ENCODE measurements at regions not wholly inside any gene's neighbourhood (a gene's known extent, or its start where the extent isn't known, plus 50 kb on each side); places are given as distances from the start of the nearest gene placed in this dataset.

DNA sequence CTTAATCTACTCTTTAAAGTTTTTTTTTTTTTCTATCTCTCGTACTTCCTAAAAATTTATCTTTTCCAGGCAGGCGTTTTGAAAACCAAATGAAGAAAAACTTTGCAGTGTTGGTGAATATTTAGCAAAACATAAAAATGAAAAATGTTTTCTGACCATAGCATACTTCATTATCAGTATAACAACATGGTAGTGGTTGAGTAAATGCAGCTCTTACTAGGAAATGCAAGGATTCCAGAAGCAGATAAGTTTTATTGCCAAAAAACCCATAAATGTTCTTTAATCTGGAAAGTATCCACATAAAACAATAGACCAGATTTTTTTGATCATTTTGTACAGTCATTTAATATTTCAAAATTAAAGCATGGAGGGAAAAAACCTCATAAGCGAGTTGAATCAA lies 136.9 kb upstream of the GUCY1A1 start:
- Histone ChIP-seq H3K27me3 (ENCODE audit: control insufficient read depth, insufficient read depth, low read length) (no peaks in the 10 kb centered on the region), H3K36me3 (ENCODE audit: control insufficient read depth, insufficient read depth, low read length) (no peaks in the 10 kb centered on the region), H3K4me3 (ENCODE audit: low read depth, low read length) (no peak overlapping the region)
- no peak for DNase-seq (ENCODE audit: low read depth)
- POLR2A ChIA-PET = no interaction called here
- TF ChIP-seq, protein P1, sequence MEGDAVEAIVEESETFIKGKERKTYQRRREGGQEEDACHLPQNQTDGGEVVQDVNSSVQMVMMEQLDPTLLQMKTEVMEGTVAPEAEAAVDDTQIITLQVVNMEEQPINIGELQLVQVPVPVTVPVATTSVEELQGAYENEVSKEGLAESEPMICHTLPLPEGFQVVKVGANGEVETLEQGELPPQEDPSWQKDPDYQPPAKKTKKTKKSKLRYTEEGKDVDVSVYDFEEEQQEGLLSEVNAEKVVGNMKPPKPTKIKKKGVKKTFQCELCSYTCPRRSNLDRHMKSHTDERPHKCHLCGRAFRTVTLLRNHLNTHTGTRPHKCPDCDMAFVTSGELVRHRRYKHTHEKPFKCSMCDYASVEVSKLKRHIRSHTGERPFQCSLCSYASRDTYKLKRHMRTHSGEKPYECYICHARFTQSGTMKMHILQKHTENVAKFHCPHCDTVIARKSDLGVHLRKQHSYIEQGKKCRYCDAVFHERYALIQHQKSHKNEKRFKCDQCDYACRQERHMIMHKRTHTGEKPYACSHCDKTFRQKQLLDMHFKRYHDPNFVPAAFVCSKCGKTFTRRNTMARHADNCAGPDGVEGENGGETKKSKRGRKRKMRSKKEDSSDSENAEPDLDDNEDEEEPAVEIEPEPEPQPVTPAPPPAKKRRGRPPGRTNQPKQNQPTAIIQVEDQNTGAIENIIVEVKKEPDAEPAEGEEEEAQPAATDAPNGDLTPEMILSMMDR (IDR thresholded peaks at IDR 0.05; ENCODE audit: insufficient read depth, low read depth, low read length) = no peak
- CTCF ChIA-PET = interaction anchor here (0.7 to 1.4 kb wide), 5 partner anchors 10 to 260 kb away, joined by 3 to 5 read pairs (median 3); no protein-coding TSS in a partner anchor

DNA sequence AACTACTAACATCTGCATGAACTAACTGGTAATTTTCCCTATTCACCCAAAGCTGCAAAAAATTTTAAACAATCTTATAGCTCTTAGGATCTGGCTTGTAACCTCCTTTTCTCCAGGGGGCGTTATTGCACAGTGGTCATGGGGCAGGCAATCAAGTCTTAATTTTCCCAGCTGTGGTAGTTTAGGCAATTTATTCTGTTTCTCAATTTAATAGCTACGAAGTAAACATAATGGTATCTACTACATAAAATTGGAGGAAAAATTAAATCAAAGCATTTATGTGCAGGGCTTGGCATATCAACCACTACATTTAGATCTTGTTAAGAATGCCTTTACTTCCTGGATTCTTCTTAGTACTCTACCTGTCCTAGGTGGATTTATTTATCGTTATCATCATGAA lies 137.4 kb upstream of the GUCY1A1 start:
- no peaks in the 10 kb centered on the region for H3K27me3 ChIP-seq (ENCODE audit: control insufficient read depth, insufficient read depth, low read length)
- ChIA-PET POLR2A (no interaction called here), CTCF (interaction anchor here (0.7 to 1.8 kb wide), 7 partner anchors 10 to 260 kb away, joined by 3 to 5 read pairs (median 3); no protein-coding TSS in a partner anchor)
- no peak overlapping the region for H3K4me3 ChIP-seq (ENCODE audit: low read depth, low read length)
- no peak for DNase-seq (ENCODE audit: low read depth)
- TF ChIP-seq, protein P1 (IDR thresholded peaks at IDR 0.05; ENCODE audit: insufficient read depth, low read depth, low read length) = peak; percentile 44
- H3K36me3 ChIP-seq (ENCODE audit: control insufficient read depth, insufficient read depth, low read length) = no peaks in the 10 kb centered on the region

DNA sequence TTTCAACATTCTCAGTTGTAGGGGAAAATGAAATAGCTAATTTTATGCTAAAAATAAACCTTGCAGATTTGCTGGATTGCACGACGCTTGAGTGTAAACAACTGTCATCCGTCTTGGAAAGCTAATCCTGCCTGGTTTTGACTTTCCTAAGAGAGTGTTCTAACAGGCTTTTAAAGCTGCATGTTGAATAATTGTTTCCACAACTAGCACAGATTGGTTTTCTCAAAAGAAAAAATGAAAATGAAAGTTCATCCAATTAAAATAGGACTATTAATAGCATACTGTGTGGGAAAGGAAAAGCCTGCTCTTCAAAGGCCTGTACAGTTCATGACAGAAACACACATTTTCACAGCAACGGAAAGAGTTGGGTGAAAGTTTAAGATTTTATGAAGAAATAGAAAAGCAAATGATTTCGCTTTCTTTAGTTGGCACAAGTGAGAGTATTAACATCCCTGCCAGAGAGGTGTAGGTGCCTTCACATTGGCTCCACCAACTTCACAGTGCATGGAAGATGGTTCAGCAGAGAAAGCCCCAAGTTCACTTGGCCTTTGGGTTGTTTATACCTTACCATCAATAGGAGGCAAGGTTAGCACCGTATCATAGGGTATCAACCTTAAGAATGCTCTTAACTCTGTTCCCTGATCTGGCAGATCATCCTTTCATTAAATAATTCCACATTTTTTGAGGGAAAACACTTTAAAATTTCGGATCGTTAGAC lies 140.0 kb upstream of the GUCY1A1 start:
- POLR2A ChIA-PET = no interaction called here

DNA sequence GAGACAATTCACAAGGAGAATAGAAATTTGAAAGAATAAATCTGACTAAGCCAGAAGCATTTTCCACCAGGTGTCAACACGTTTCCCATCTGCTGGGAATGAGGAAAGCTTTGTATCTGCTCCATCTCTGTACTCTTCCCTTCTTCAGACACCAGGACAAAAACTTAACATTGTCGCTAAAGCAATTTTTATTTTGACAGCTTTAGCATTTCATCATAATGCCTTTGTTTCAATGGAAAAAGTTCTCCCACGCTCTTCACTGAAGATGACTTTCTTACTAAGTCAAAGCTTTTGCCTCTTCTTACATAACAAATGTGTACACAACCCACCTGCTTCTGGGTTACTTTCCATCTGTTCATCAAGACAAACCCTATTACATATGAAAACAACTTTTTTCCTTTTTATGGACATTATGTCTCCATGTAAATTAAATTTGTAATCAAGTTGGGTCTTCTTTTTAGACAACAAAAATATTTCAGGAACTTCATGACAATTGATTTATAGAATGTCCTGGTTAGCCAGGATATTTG lies 141.7 kb upstream of the GUCY1A1 start:
- H3K36me3 ChIP-seq (ENCODE audit: control insufficient read depth, insufficient read depth, low read length) = no peaks in the 10 kb centered on the region
- ChIA-PET POLR2A (no interaction called here), CTCF (interaction anchor here (0.8 kb wide), 1 partner anchor 10 kb away, joined by 3 read pairs; no protein-coding TSS in a partner anchor)
- TF ChIP-seq, protein P1 (IDR thresholded peaks at IDR 0.05; ENCODE audit: insufficient read depth, low read depth, low read length) = no peak
- DNase-seq (ENCODE audit: low read depth) = no peak
- no peak overlapping the region for H3K4me3 ChIP-seq (ENCODE audit: low read depth, low read length)
- no peaks in the 10 kb centered on the region for H3K27me3 ChIP-seq (ENCODE audit: control insufficient read depth, insufficient read depth, low read length)

More for the DNA sequence above, 140.0 kb upstream of the GUCY1A1 start:
- no peak overlapping the region for H3K4me3 ChIP-seq (ENCODE audit: low read depth, low read length)
- TF ChIP-seq, protein P1 (IDR thresholded peaks at IDR 0.05; ENCODE audit: insufficient read depth, low read depth, low read length) = no peak
- CTCF ChIA-PET = interaction anchor here (1.1 kb wide), 1 partner anchor 9 kb away, joined by 3 read pairs; no protein-coding TSS in a partner anchor
- no peaks in the 10 kb centered on the region for H3K27me3 ChIP-seq (ENCODE audit: control insufficient read depth, insufficient read depth, low read length)
- H3K36me3 ChIP-seq (ENCODE audit: control insufficient read depth, insufficient read depth, low read length) = no peaks in the 10 kb centered on the region
- no peak for DNase-seq (ENCODE audit: low read depth)

DNA sequence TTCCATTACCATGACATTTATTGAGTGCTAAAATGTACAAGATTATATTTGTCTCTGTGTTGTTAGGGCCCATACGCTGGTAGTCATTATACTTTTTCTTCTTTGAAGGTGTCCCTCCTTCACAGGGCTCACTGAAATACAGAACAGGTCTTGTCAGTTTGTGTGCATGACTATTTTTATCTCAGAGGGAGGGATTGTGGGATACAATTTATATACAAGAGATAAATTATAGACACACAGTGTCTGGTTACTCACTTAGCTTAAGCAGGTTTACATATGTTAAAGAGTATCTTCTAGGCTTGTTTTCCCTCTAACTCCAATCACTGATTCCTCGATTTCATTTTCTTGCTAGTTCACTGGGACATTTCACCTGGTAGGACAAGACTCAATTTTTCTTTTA lies 143.3 kb upstream of the GUCY1A1 start:
- TF ChIP-seq, protein P1 (IDR thresholded peaks at IDR 0.05; ENCODE audit: insufficient read depth, low read depth, low read length) = no peak
- no peak overlapping the region for H3K4me3 ChIP-seq (ENCODE audit: low read depth, low read length)
- no peak for DNase-seq (ENCODE audit: low read depth)
- no peaks in the 10 kb centered on the region for H3K36me3 ChIP-seq (ENCODE audit: control insufficient read depth, insufficient read depth, low read length)
- ChIA-PET POLR2A (no interaction called here), CTCF (no interaction called here)
- no peaks in the 10 kb centered on the region for H3K27me3 ChIP-seq (ENCODE audit: control insufficient read depth, insufficient read depth, low read length)
